Panc1 (cell line): ENCODE measurements at regions not wholly inside any gene's neighbourhood (a gene's known extent, or its start where the extent isn't known, plus 50 kb on each side); places are given as distances from the start of the nearest gene placed in this dataset.

Experiments used
- ATAC-seq: fragments of 200-7000 bp; cut with Tn5 transposase; 2 replicates; pipeline ENCODE4 v1.9.1; 2020; ENCODE audit warnings: mild to moderate bottlenecking, moderate library complexity
- BruUV-seq: library from RNA; stranded (reverse); fragments of 400-500 nt; replicated peaks from 2 replicates; lab custom pipeline; 2021; lab: Mats Ljungman, UMichigan
- CTCF ChIA-PET: fragments of 300-600 bp; sonication (Branson Sonifier 250); formaldehyde crosslinking; loops from one replicate; lab custom pipeline; 2022; ENCODE audit warnings: antibody characterized with exemption; lab: Charles Lee
- POLR2A ChIA-PET: fragments of 300-600 bp; sonication (Branson Sonifier 250); formaldehyde crosslinking; loops from one replicate; lab custom pipeline; 2022; ENCODE audit warnings: antibody characterized with exemption; lab: Charles Lee
- DNase-seq: peaks from one replicate; pipeline ENCODE4 v3.0.0-alpha.2; 2010; ENCODE audit warnings: low read depth, low spot score
- H3K27ac ChIP-seq: 2 replicates; pipeline ENCODE4 v1.5.1; 2011; ENCODE audit warnings: mild to moderate bottlenecking, low read length, inconsistent platforms
- H3K27me3 ChIP-seq: fragments of 200-500 bp; sonication (Bioruptor generic); 2 replicates; pipeline ENCODE4 v1.6.0; 2014; ENCODE audit warnings: low read length, inconsistent platforms; ENCODE audit not compliant: control insufficient read depth, insufficient read depth
- H3K36me3 ChIP-seq: fragments of 200-500 bp; sonication (Bioruptor generic); 2 replicates; pipeline ENCODE4 v1.5.1; 2014; ENCODE audit warnings: inconsistent platforms, mild to moderate bottlenecking, low read length, moderate library complexity; ENCODE audit not compliant: control insufficient read depth, insufficient read depth
- H3K4me1 ChIP-seq: 2 replicates; pipeline ENCODE4 v1.5.1; 2011; ENCODE audit warnings: inconsistent platforms, mild to moderate bottlenecking, low read length, moderate library complexity; ENCODE audit not compliant: control insufficient read depth, insufficient read depth
- H3K4me3 ChIP-seq, 2 experiments: 2 replicates each; pipeline ENCODE4 v1.5.1; 2011 to 2012; ENCODE audit warnings: low read depth in 2 of 2, low read length in 2 of 2, mild to moderate bottlenecking in 2 of 2, inconsistent platforms in 1 of 2, moderate library complexity in 1 of 2
- H3K9me3 ChIP-seq: fragments of 200-500 bp; sonication (Bioruptor generic); 2 replicates; pipeline ENCODE4 v1.5.1; 2014; ENCODE audit warnings: low read depth, mild to moderate bottlenecking, inconsistent platforms, low read length, moderate library complexity; ENCODE audit not compliant: control insufficient read depth, insufficient read depth
- POLR2AphosphoS5 ChIP-seq: IDR thresholded peaks from 2 replicates; pipeline ENCODE4 v1.6.1; 2012; ENCODE audit warnings: mild to moderate bottlenecking, low read depth, low read length, moderate library complexity
- SIN3A ChIP-seq: IDR thresholded peaks from 2 replicates; pipeline ENCODE4 v1.6.1; 2012; ENCODE audit warnings: low read depth, mild to moderate bottlenecking, low read length, moderate library complexity, borderline replicate concordance; ENCODE audit not compliant: insufficient read depth
- TCF7L2 ChIP-seq: IDR thresholded peaks from 2 replicates; pipeline ENCODE4 v1.6.1; 2011; ENCODE audit warnings: mild to moderate bottlenecking, low read depth, low read length, inconsistent platforms
- in situ Hi-C: cut with HindIII; loops from 2 replicates; pipeline ENCODE4 v1.10.0; 2016; ENCODE audit warnings: low sequenced_read_pairs, low pct_unique_long_range_greater_than_20kb
- intact Hi-C: fragments of 100-400 bp; cut with micrococcal nuclease; formaldehyde crosslinking; loops from one replicate; pipeline ENCODE4 v1.10.0; 2022; ENCODE audit not compliant: unreplicated experiment
- TF ChIP-seq, protein P1 (sequence below): fragments of 450-650 bp; IDR thresholded peaks from 2 replicates; pipeline ENCODE4 v1.5.1; 2017; ENCODE audit warnings: mild to moderate bottlenecking
- TF ChIP-seq, protein P2 (sequence below), 2 experiments: IDR thresholded peaks; 2 replicates each; pipeline ENCODE4 v1.6.1; 2011 to 2012; ENCODE audit warnings: low read depth in 2 of 2, control low read depth in 1 of 2, low read length in 1 of 2, mild to moderate bottlenecking in 1 of 2, moderate library complexity in 1 of 2; ENCODE audit not compliant: insufficient read depth in 1 of 2

DNA sequence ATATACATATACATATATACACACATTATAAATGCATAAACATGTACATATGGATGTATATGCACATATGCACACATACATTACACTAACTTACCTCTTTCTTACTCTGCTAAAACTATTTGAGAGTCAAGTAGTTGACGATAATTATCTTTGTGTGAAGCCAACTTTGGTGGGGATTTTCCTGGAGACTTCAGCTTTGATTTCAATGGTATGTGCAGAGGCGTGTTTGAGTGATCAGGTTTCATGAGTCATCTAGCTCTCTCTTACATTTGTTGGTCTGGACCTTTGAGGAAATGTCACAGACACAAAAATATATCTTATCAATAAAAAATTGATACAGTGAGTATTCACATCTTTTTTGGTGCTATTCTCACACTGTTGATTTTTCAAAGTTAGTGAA lies 769.1 kb upstream of the LUZP2 start:
- ATAC-seq (no peak), DNase-seq (no peak)
- no peak overlapping the region for H3K4me3 ChIP-seq
- CTCF ChIA-PET = no interaction called here
- intact Hi-C loops (no loop called here), in situ Hi-C loops (no loop called here)
- H3K9me3 ChIP-seq = no peaks in the 10 kb centered on the region
- H3K36me3 ChIP-seq = no peaks in the 10 kb centered on the region
- H3K27me3 ChIP-seq = no peaks in the 10 kb centered on the region
- no peak overlapping the region for H3K27ac ChIP-seq
- no peak for TF ChIP-seq POLR2AphosphoS5
- H3K4me1 ChIP-seq = no peaks in the 10 kb centered on the region
- POLR2A ChIA-PET = no interaction called here
- BruUV-seq = no TSS peak

DNA sequence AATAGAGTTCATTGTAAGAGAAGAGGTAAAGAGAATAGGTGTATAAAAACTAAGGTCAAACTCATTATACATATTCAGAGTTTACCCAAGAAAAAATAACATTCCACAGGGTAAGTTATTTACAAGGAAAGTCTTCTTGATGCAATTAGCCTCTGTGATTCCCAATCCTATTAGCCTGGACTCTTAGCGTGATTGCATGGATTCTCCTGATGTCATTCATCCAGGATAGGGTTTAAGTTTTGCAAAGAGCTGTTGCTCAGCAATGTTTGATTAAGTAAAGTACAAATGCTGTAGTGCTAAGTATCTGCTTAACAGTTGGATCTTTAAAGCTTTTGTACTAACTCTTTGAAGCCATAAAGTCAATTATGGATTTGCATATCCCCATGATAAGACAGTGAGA lies 767.8 kb upstream of the LUZP2 start:
- TF ChIP-seq SIN3A (no peak), TCF7L2 (no peak), POLR2AphosphoS5 (no peak)
- TF ChIP-seq, protein P1, sequence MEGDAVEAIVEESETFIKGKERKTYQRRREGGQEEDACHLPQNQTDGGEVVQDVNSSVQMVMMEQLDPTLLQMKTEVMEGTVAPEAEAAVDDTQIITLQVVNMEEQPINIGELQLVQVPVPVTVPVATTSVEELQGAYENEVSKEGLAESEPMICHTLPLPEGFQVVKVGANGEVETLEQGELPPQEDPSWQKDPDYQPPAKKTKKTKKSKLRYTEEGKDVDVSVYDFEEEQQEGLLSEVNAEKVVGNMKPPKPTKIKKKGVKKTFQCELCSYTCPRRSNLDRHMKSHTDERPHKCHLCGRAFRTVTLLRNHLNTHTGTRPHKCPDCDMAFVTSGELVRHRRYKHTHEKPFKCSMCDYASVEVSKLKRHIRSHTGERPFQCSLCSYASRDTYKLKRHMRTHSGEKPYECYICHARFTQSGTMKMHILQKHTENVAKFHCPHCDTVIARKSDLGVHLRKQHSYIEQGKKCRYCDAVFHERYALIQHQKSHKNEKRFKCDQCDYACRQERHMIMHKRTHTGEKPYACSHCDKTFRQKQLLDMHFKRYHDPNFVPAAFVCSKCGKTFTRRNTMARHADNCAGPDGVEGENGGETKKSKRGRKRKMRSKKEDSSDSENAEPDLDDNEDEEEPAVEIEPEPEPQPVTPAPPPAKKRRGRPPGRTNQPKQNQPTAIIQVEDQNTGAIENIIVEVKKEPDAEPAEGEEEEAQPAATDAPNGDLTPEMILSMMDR = no peak
- TF ChIP-seq, protein P2, sequence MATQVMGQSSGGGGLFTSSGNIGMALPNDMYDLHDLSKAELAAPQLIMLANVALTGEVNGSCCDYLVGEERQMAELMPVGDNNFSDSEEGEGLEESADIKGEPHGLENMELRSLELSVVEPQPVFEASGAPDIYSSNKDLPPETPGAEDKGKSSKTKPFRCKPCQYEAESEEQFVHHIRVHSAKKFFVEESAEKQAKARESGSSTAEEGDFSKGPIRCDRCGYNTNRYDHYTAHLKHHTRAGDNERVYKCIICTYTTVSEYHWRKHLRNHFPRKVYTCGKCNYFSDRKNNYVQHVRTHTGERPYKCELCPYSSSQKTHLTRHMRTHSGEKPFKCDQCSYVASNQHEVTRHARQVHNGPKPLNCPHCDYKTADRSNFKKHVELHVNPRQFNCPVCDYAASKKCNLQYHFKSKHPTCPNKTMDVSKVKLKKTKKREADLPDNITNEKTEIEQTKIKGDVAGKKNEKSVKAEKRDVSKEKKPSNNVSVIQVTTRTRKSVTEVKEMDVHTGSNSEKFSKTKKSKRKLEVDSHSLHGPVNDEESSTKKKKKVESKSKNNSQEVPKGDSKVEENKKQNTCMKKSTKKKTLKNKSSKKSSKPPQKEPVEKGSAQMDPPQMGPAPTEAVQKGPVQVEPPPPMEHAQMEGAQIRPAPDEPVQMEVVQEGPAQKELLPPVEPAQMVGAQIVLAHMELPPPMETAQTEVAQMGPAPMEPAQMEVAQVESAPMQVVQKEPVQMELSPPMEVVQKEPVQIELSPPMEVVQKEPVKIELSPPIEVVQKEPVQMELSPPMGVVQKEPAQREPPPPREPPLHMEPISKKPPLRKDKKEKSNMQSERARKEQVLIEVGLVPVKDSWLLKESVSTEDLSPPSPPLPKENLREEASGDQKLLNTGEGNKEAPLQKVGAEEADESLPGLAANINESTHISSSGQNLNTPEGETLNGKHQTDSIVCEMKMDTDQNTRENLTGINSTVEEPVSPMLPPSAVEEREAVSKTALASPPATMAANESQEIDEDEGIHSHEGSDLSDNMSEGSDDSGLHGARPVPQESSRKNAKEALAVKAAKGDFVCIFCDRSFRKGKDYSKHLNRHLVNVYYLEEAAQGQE (IDR thresholded peaks at IDR 0.05; ENCODE audit: insufficient read depth in 1 of 2, low read depth in 2 of 2, low read length in 1 of 2) = no peak

DNA sequence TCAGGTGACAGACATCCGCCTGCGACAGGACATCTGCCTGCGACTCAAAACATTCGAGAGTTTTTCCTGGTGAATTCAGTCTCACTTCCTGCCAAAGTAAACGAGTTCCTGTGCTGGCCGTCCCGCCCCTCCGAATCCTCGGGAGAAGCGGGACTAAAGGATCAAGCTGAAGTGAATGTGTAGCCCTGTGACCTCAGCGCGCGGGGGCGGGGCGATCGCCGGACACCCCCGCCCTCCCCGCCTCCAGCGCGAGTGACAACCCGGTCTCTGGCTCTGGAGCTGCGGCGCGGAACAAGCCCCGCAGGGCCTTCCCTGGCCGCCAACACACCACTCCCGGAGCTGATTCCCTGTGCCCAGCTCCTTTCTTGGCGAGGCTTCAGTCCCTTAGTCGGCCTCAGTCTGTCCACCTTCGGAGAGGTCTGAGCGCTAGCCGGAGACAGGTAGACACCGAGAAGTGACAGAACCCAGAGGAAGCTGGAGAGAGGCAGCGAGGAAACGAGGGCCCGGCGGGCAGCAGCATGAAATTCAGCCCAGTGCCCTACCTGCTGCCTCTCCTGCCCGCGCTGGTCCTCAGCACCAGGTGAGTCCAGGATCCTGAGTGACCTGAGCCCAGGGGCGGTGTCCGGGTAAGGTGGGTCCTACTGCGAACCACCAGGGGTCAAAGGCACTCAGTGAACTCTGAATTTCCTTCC lies 766.4 kb upstream of the LUZP2 start:
- no peaks in the 10 kb centered on the region for H3K9me3 ChIP-seq
- H3K36me3 ChIP-seq = no peaks in the 10 kb centered on the region
- no peaks in the 10 kb centered on the region for H3K27me3 ChIP-seq
- intact Hi-C loops (no loop called here), in situ Hi-C loops (no loop called here)
- DNase-seq (no peak), ATAC-seq (no peak)
- H3K27ac ChIP-seq = no peak overlapping the region
- CTCF ChIA-PET = no interaction called here
- no peaks in the 10 kb centered on the region for H3K4me1 ChIP-seq
- no TSS peak for BruUV-seq
- POLR2A ChIA-PET = no interaction called here
- H3K4me3 ChIP-seq = no peak overlapping the region
- TF ChIP-seq TCF7L2 = no peak
- no peak for TF ChIP-seq POLR2AphosphoS5
- no peak for TF ChIP-seq SIN3A
- TF ChIP-seq, protein P2 (IDR thresholded peaks at IDR 0.05; ENCODE audit: insufficient read depth in 1 of 2, low read depth in 2 of 2, low read length in 1 of 2) = no peak
- TF ChIP-seq, protein P1 = no peak

More for the DNA sequence above, 767.8 kb upstream of the LUZP2 start:
- intact Hi-C loops (no loop called here), in situ Hi-C loops (no loop called here)
- no peak for DNase-seq
- no peak overlapping the region for H3K27ac ChIP-seq
- ATAC-seq = no peak
- ChIA-PET CTCF (no interaction called here), POLR2A (no interaction called here)
- H3K27me3 ChIP-seq = no peaks in the 10 kb centered on the region
- BruUV-seq = no TSS peak
- no peak overlapping the region for H3K4me3 ChIP-seq
- no peaks in the 10 kb centered on the region for H3K9me3 ChIP-seq
- H3K36me3 ChIP-seq = no peaks in the 10 kb centered on the region
- no peaks in the 10 kb centered on the region for H3K4me1 ChIP-seq
